Uterus (tissue), 2 donors: ENCODE measurements at regions not wholly inside any gene's neighbourhood (a gene's known extent, or its start where the extent isn't known, plus 50 kb on each side); places are given as distances from the start of the nearest gene placed in this dataset.

ENCODE experiments used
- CTCF ChIP-seq, 4 experiments: fragments of 200-600 bp in 2 of 4; fragments of 450-650 bp in 2 of 4; sonication (generic) in 2 of 4; IDR thresholded peaks; one replicate each; pipeline ENCODE4 v1.5.1; 2016 to 2019; ENCODE audit warnings: antibody characterized with exemption in 4 of 4, mild to moderate bottlenecking in 2 of 4, moderate library complexity in 1 of 4
- POLR2A ChIP-seq, 2 donors: fragments of 450-650 bp; IDR thresholded peaks; one replicate each; pipeline ENCODE4 v1.6.1; 2016; ENCODE audit warnings: antibody characterized with exemption in 2 of 2, mild to moderate bottlenecking in 1 of 2, moderate library complexity in 1 of 2

DNA sequence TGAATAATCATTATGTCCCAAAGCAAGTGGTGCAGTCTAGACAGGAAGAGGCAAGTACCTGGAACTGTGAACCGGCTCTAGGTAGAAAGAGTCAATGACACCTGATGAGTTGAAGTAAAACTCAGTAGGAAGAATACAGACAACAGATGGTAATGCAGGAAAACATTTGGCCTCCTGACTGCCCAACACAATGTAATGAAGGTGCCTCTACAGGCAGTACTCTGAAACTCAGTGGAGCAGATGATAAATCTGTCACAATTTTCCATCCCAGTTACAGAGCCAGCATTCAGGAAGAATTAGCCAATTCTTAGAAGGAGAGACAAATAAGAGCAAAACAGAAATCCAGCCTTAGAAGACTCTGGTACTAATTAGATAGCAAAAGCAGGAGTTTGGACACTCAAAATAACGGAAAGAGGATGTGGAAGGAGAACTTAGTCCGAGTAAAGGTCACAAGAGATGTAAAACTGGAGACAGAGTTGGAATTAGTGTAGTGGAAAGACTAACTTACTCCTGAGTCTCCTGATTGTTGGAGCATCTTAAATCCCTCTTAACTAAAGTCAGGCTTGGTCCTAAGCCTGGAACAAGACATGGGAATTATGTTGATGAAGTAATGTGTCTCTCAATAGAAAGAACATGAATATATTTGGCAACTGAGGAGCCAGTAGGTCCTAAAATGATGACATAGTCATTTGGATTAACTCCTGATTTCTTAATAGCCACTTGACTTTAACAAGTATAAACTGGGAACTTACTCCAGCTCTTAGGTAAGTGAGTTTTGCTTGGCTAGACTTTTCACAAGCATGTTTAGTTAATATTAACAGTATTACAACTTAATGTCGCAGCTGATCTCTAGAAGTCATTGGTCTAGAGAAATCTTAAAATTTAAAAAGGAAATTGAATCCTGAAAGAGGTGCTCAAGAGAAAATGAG is 457.3 kb upstream of the MIR17HG start:
- TF ChIP-seq CTCF (IDR thresholded peaks at IDR 0.05) (no peak), POLR2A (IDR thresholded peaks at IDR 0.05) (no peak)
